WTC11 (cell line): ENCODE measurements at regions not wholly inside any gene's neighbourhood (a gene's known extent, or its start where the extent isn't known, plus 50 kb on each side); places are given as distances from the start of the nearest gene placed in this dataset.
"Not testable (repeated sequence)": the region's sequence is repeated elsewhere in the genome, so short reads cannot be mapped to it uniquely, and the experiment has no call there.

Experiments
- ATAC-seq: fragments of 200-7000 bp; cut with Tn5 transposase; 2 replicates; pipeline ENCODE4 v1.10.0; 2021; ENCODE audit warnings: mild to moderate bottlenecking, moderate library complexity
- CTCF ChIA-PET: fragments of 300-600 bp; sonication (Branson Sonifier 250); formaldehyde crosslinking; loops from one replicate; lab custom pipeline; 2021; ENCODE audit warnings: antibody characterized with exemption; lab: Charles Lee
- POLR2A ChIA-PET: fragments of 350-600 bp; sonication (Branson Sonifier 250); formaldehyde crosslinking; loops from one replicate; lab custom pipeline; 2021; ENCODE audit warnings: antibody characterized with exemption; lab: Charles Lee
- DNase-seq: peaks from one replicate; pipeline ENCODE4 v3.0.0; 2021; ENCODE audit warnings: low spot score
- H3K27ac Mint-ChIP-seq: 2 replicates; pipeline ENCODE4 v1.8.0; 2021; ENCODE audit warnings: mixed read lengths
- H3K27me3 Mint-ChIP-seq: 2 replicates; pipeline ENCODE4 v1.8.0; 2021; ENCODE audit warnings: low read depth, mild to moderate bottlenecking, moderate library complexity, mixed read lengths
- H3K36me3 Mint-ChIP-seq: 2 replicates; pipeline ENCODE4 v1.8.0; 2021; ENCODE audit warnings: mixed read lengths
- H3K4me1 Mint-ChIP-seq: 2 replicates; pipeline ENCODE4 v1.8.0; 2022; ENCODE audit warnings: mixed read lengths
- H3K4me3 Mint-ChIP-seq: 2 replicates; pipeline ENCODE4 v1.8.0; 2021; ENCODE audit warnings: mild to moderate bottlenecking, moderate library complexity, mixed read lengths
- H3K9me3 Mint-ChIP-seq: 2 replicates; pipeline ENCODE4 v1.8.0; 2021; ENCODE audit warnings: mixed read lengths
- ATF2 ChIP-seq: sonication (generic); formaldehyde crosslinking; IDR thresholded peaks from 2 replicates; pipeline ENCODE4 v1.8.1; 2022; ENCODE audit warnings: low read depth, missing genetic modification reagents, borderline replicate concordance
- ATF3 ChIP-seq: sonication (generic); formaldehyde crosslinking; conservative IDR thresholded peaks from 2 replicates; pipeline ENCODE4 v1.8.1; 2022; ENCODE audit warnings: mild to moderate bottlenecking, missing genetic modification reagents
- ATF6 ChIP-seq: sonication (generic); formaldehyde crosslinking; IDR thresholded peaks from 2 replicates; pipeline ENCODE4 v1.8.1; 2023; ENCODE audit warnings: mild to moderate bottlenecking, missing genetic modification reagents
- CBFB ChIP-seq: sonication (generic); formaldehyde crosslinking; IDR thresholded peaks from 2 replicates; pipeline ENCODE4 v1.8.1; 2022; ENCODE audit warnings: mild to moderate bottlenecking, low read depth, missing genetic modification reagents
- CTCF ChIP-seq: fragments of 200-600 bp; IDR thresholded peaks from 2 replicates; pipeline ENCODE4 v1.8.0; 2022; ENCODE audit warnings: antibody characterized with exemption
- IRF2 ChIP-seq: sonication (generic); formaldehyde crosslinking; IDR thresholded peaks from 2 replicates; pipeline ENCODE4 v1.8.0; 2022; ENCODE audit warnings: low read depth, missing genetic modification reagents, borderline replicate concordance
- KAT7 ChIP-seq: sonication (generic); formaldehyde crosslinking; IDR thresholded peaks from 2 replicates; pipeline ENCODE4 v1.8.1; 2023; ENCODE audit warnings: missing genetic modification reagents, mild to moderate bottlenecking, borderline replicate concordance
- RELA ChIP-seq: sonication (generic); formaldehyde crosslinking; IDR thresholded peaks from 2 replicates; pipeline ENCODE4 v1.8.1; 2022; ENCODE audit warnings: missing genetic modification reagents, mild to moderate bottlenecking, borderline replicate concordance
- TCF7 ChIP-seq: sonication (generic); formaldehyde crosslinking; IDR thresholded peaks from 2 replicates; pipeline ENCODE4 v1.8.0; 2022; ENCODE audit warnings: mild to moderate bottlenecking, low read depth, missing genetic modification reagents, moderate library complexity
- TEAD1 ChIP-seq: sonication (generic); formaldehyde crosslinking; IDR thresholded peaks from 2 replicates; pipeline ENCODE4 v1.8.0; 2022; ENCODE audit warnings: mild to moderate bottlenecking, missing genetic modification reagents
- ZBTB43 ChIP-seq: sonication (generic); formaldehyde crosslinking; IDR thresholded peaks from 2 replicates; pipeline ENCODE4 v1.8.1; 2023; ENCODE audit warnings: mild to moderate bottlenecking, missing genetic modification reagents
- ZNF219 ChIP-seq: sonication (generic); formaldehyde crosslinking; IDR thresholded peaks from 2 replicates; pipeline ENCODE4 v1.8.0; 2023; ENCODE audit warnings: missing genetic modification reagents, mild to moderate bottlenecking, borderline replicate concordance
- ZNF512 ChIP-seq: sonication (generic); formaldehyde crosslinking; IDR thresholded peaks from 2 replicates; pipeline ENCODE4 v1.8.1; 2022; ENCODE audit warnings: missing genetic modification reagents, borderline replicate concordance
- ZNF532 ChIP-seq: fragments of 250-450 bp; sonication (Bioruptor Pico); IDR thresholded peaks from 2 replicates; pipeline ENCODE4 v1.9.0; 2021; ENCODE audit warnings: mild to moderate bottlenecking, borderline replicate concordance

GRCh38 chr2:240194341-240194762 is 53.9 kb upstream of the OTOS start:
- CTCF ChIA-PET = interaction anchor here (1.0 kb wide), 1 partner anchor 20 kb away, joined by 3 read pairs; no protein-coding TSS in a partner anchor
- H3K27ac Mint-ChIP-seq, H3K27me3 Mint-ChIP-seq, POLR2A ChIA-PET, H3K4me3 Mint-ChIP-seq, H3K36me3 Mint-ChIP-seq, H3K9me3 Mint-ChIP-seq, H3K4me1 Mint-ChIP-seq: not testable (repeated sequence)
- peak; percentile 28 for DNase-seq
- TF ChIP-seq TEAD1 (CRISPR knock-in tag) = peak; percentile 24; the same call in 1 of the 2 replicates
- peak; percentile 88 for ATAC-seq

GRCh38 chr2:240195316-240195861 is 54.9 kb upstream of the OTOS start:
- DNase-seq = no peak
- POLR2A ChIA-PET = interaction anchor here (0.6 kb wide), 1 partner anchor 200 kb away, joined by 3 read pairs; no protein-coding TSS in a partner anchor
- no peaks in the 10 kb centered on the region for H3K36me3 Mint-ChIP-seq
- ATAC-seq = no peak
- no peaks in the 10 kb centered on the region for H3K9me3 Mint-ChIP-seq
- CTCF ChIA-PET = no interaction called here
- no peak for TF ChIP-seq ATF2 (CRISPR knock-in tag)
- TF ChIP-seq TCF7 (CRISPR knock-in tag) = no peak
- TF ChIP-seq ZBTB43 (CRISPR knock-in tag) = no peak
- no peak for TF ChIP-seq RELA (CRISPR knock-in tag)
- no peak for TF ChIP-seq ATF6
- no peak overlapping the region for H3K27ac Mint-ChIP-seq
- H3K27me3 Mint-ChIP-seq = no peaks in the 10 kb centered on the region; the same call in 1 of the 2 replicates
- H3K4me3 Mint-ChIP-seq = no peak overlapping the region
- H3K4me1 Mint-ChIP-seq = peaks cover 10% of the 10 kb centered on the region

GRCh38 chr2:240196716-240197461 is 56.4 kb upstream of the OTOS start:
- ChIA-PET CTCF (no interaction called here), POLR2A (no interaction called here)
- Mint-ChIP-seq H3K36me3 (no peaks in the 10 kb centered on the region), H3K27me3 (no peaks in the 10 kb centered on the region), H3K9me3 (no peaks in the 10 kb centered on the region), H3K4me1 (peaks cover 10% of the 10 kb centered on the region), H3K27ac (no peak overlapping the region), H3K4me3 (no peak overlapping the region)
- no peak for DNase-seq
- ATAC-seq = no peak
- TF ChIP-seq RELA (CRISPR knock-in tag) (no peak), ZBTB43 (CRISPR knock-in tag) (no peak), KAT7 (CRISPR knock-in tag) (no peak), ZNF512 (CRISPR knock-in tag) (no peak), CTCF (no peak), CBFB (CRISPR knock-in tag) (no peak), ZNF532 (CRISPR knock-in tag) (no peak), ZNF219 (CRISPR knock-in tag) (no peak), ATF3 (CRISPR knock-in tag) (no peak), IRF2 (CRISPR knock-in tag) (no peak)
